GM21381 (cell line): ENCODE measurements at regions not wholly inside any gene's neighbourhood (a gene's known extent, or its start where the extent isn't known, plus 50 kb on each side); places are given as distances from the start of the nearest gene placed in this dataset.

Experiments used
- ATAC-seq: cut with Tn5 transposase; IDR thresholded peaks from one replicate; pipeline ENCODE4 v1.9.1; 2021; ENCODE audit warnings: mild to moderate bottlenecking, moderate library complexity; ENCODE audit not compliant: unreplicated experiment

DNA sequence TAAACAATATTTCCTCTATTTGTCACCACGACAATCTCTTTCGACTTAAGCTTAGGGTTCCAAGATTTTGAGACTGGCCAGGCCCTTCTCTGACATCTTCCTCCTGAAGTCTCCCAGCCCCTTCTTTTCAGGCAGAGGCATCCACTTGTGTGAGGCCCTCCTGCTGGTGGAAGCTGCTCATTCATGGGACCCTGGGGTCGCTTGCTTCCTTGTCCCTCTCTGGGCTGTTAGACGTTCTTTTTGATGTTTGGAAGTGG, 188.2 kb upstream of the APCDD1 start:
- no peak for ATAC-seq

GRCh38 chr18:10269261-10269660, 185.2 kb upstream of the APCDD1 start:
- ATAC-seq, result no peak

DNA sequence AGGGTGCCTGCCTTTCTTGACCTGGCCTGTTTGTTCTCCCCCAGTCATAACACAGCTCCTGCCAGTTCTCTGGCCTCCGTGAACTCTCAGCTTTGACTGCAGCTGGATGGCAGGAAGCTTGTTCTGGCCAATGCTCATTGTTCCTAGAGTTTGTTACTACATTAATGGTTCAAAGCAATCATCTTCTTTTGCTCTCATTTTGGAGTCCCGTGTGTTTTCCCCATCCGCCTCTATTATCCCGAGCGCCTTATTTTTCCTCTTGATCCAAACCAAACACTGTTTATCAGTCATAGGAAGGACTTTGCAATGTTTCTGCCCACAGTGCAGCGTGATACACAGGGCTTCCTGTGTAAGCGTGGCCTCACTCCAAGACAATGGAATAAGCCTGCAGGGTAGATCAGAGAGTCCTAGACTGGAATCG, 184.3 kb upstream of the APCDD1 start:
- no peak for ATAC-seq

DNA sequence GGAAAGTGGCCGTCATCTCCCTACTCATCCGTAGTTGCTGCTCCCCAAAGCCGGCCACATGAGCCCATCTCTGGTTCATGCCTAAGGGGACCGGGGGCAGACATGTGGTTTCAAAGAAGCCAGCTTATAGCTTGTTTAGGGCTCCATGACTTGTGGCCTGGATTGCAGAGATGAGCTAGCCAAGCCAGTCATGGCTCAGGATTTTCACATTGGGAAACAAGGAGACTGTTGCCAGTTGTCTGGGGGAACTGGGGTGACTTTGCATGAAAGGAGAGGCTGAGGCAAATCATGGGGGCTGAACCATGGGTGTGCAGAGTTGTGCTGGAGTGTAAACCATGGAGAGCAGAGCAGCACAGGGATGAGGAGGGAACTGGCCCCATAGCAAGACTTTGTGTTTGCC, 183.0 kb upstream of the APCDD1 start:
- no peak for ATAC-seq

GRCh38 chr18:10274301-10274700, 180.1 kb upstream of the APCDD1 start:
- no peak for ATAC-seq

DNA sequence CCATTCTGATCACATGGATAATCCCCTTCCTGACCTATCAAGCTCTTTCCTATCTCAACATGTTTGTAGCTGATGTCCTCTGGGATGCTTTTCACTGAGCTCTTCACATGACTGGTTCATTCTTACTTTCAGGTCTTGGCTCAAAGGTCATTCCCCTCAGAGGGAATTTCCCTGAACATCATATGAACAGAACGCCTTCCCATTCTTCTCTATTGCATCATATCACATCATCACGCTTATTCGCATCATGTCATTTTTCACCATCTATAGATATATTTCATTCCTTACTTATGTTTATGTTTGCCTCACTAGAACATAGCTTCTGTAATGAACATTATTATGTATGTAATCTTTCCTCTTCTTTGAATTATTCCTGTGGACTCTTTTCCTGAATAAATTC, 178.9 kb upstream of the APCDD1 start:
- no peak for ATAC-seq

GRCh38 chr18:10278265-10278664, 176.2 kb upstream of the APCDD1 start:
- no peak for ATAC-seq

DNA sequence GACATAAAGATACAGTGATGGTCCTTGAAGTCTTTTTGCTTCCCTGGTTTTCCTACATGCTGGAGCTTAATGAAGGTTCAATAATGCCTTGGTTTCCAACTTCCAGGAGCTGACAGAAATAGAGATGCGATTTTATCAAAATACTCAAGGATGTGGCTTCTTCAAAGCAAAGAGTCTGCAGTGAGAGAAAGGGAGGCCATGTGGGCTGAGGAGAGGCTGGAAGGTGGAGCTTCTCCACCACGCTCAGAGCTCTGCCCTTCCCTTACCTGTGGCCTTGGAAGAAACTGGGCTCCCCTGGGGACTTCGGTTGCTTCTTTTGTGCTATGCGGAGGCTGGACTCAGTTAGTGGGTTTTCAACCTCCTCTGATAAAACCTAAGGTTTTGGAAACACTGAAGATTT, 175.0 kb upstream of the APCDD1 start:
- ATAC-seq, result no peak

- no peak for ATAC-seq
Measured at GRCh38 chr18:10279905-10280644, 174.4 kb upstream of the APCDD1 start.

DNA sequence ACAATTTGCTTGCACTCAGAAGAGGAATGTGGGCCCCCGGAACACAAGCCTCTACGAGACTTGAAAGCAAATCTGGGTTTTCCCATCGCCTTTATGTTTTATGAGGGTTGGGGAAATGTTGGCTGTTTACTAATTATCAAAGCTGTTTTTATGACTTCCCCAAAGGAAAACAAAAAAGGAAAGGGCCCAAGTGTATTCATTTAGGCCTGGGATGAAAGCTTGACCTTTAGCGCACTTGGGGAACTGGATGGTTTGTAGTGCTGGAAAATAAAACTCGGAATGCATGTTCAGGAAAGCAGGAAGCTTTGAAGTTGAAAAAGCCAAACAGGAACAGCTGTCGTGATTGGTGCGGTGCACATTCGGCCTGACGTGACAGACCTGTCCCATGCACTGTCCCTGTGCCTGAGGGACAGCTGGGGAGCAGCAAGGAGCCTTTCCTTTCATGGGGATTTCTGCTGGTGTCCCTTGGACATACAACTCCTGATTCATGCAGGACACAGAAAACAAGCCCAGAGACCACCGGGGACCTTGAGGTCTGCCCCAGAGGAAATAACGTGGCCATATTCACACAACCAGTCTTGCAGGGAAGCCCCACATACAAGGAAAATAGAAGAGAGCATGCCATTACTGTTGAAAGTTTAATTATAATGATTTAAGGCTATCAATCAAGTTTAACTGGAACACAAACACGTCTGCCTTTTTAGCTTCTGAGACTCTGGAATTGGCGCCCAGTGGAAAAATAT, 169.7 kb upstream of the APCDD1 start:
- no peak for ATAC-seq

GRCh38 chr18:10285283-10285640, 169.2 kb upstream of the APCDD1 start:
- ATAC-seq, result no peak

DNA sequence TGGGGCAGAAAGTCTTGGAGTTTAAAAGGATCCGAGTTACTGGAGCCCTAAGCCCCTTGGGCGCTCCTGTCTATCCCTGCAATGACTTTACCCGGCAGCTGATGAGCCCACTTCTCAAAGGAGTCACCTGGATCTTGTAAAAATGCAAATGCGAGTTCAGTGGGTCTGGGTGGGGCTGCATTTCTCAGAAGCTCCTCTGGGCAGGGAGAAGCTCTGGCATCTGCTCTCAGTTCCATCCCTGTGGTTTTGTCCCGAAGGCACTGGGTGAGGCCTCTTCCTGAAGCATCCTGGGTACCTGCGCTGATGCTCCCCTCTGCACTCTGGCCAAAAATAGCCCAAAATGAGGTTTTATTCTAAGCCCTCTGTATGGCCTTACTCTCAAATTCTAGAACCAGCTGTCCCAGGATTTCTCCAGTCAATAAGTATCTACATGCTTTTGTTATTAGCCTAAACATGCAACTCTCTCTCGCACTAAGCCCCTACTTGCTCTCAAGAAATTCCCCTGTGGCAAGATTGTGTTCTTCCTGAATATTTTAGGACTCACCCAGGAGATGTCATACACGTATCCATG, 167.8 kb upstream of the APCDD1 start:
- ATAC-seq, result no peak

- no peak for ATAC-seq
Measured at GRCh38 chr18:10289251-10289650, 165.2 kb upstream of the APCDD1 start.

DNA sequence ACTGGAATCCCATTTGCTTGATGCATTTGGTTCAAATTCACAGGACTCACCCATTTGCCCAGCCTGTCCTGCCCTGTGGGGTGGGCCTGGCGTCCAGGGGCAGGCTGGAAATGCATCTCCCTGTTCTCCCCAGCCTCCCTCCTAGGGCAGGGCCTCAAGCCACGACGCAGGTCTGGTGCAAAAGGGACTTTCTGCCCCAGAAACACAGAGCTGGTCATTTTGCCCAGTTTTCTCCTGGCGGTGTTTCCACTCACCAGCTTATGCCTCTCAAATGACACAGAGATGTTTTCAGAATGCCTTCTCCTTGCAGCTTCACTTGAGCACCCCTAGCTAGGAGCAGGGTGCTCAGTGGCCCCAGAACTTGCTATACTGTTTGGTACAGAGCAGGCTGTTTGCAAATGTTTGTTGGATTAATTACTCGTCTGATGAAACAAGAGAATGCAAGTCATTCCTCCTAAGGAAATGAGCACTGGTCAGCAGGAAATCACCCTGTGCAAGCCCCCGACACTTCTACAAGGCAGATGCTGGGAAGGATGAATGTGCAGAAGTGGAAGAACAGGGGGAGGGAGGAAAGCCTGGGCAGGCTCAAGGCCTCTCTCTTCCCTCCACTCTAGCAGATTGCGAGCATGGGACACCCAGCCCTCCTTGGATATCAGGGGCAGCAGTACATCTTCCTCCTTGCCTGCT, 164.3 kb upstream of the APCDD1 start:
- no peak for ATAC-seq

DNA sequence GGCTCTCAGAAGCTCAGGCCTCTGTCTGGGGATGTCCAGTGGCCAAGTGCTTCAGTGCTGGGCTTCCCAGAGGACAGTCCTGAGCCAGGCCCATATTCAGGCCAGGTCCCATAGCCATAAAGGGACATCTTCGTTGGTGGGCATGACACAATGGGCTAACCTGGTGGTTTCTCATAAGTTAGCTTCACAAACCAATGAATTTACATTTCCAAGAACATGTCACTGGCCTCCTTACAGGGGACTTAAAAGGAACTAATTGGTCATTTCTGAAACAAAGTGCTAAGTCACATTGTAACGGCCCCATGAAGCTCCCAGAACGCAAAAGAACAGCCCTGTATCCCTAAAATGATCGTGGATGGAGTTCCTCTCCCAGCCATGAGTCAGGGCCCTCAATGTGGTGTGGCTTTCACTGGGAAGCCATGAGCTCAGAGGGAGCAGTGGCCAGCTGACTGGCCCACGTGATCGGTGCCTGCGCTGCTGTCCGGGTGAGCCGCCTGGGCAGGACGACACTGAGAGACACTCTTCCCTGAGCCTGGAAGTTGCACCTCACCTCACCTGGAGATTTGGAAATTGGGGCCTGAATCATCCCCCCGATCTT, 163.7 kb upstream of the APCDD1 start:
- ATAC-seq, result no peak

DNA sequence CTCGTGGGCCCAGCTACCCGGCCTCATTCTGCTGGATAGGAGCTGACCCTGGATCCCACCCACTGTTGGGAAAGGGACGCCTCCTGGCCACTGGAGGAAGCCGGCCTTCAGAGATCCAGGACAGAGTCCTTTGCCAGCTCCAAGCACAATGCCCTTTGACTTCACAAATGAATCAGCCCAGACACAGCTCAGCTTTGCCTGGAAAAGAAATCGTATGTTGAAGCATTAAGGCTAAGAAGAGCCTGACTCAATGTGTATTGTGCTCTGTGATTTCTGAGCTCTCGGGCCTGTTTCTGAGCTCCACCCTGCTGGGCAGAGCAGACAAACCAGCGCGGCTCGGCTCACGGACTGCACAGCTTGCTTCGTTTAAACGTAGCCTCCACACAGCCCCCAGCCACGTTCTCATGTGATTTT, 162.9 kb upstream of the APCDD1 start:
- ATAC-seq, result no peak

- ATAC-seq, result no peak
Measured at GRCh38 chr18:10293966-10294365, 160.5 kb upstream of the APCDD1 start.

DNA sequence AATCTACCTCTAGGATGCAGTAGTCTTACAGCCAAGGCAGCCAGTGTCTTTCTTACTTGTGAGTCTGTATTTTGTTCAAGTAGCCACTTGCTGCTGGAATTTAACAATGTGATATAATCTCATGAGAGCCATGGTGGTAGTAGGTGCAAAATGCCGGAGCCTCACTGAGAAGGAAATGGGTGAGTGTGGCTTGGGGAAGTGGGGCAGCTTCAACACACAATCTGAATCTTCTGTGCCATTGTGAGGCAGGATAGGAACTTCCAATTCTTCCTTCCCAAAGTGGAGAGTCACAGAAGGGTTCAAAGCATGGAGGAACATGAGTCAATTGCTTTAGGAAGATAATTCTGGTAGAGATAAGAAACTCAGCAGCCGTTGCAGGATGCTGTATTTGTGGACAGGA, 158.7 kb upstream of the APCDD1 start:
- ATAC-seq, result no peak

DNA sequence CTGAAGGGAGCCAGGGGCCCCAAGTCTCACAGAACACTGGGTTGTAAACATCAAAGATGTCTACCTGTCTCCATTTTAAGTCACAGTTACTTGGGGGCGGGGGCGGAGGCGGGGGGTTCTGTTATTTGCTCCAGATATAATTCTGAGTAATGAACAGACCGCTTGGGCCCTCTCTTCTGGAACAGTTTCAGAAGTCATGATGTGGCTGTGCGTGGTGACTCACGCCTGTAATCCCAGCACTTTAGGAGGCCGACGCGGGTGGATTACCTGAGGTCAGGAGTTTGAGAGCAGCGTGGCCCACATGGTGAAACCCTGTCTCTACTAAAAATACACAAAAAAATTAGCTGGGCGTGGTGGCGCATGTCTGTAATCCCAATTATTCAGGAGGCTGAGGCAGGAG, 157.9 kb upstream of the APCDD1 start:
- no peak for ATAC-seq

DNA sequence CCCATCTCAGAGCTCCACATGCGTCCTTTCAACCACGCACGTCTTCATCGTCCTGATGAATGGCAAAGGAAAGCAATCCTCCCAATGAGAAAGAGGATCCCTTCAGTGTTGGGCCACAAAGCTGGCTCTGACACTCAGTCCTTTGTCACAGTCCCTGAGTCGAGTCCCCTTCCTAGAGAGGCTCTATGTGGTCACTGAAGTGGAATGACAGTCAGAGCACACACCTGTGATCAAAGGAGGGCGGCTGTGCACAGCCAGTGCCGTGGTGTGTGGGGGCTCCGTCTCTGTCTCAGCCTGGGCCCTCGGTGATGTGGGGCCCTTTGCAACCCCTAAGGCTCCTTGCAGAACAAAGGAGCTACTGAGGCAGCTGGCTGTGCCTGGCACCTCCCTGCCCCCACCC, 157.3 kb upstream of the APCDD1 start:
- ATAC-seq, result no peak

DNA sequence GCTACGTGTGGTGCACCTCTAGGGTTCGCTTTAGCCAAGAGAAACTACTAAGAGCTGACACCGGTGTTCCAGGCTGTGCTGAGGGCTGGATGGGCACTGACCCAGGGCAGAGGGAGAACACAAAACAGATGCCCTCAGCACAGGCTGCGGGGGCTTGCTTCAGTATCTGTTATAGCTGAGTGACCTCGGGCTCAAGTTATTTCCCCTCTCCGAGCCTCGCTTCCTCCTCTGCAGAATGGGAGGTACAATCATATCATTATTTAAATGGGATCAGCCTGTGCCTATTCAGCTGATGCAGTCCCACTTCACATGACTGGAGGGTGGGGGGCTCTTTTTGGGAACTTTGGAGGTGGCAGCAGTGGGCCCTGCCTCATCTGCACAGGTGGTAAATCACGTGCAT, 156.1 kb upstream of the APCDD1 start:
- ATAC-seq, result no peak

GRCh38 chr18:10299643-10300042, 154.8 kb upstream of the APCDD1 start:
- no peak for ATAC-seq
